ENCODE measurements at regions not wholly inside any gene's neighbourhood (a gene's known extent, or its start where the extent isn't known, plus 50 kb on each side); places are given as distances from the start of the nearest gene placed in this dataset.

- no peak overlapping the region for H3K27ac Mint-ChIP-seq
- no peak overlapping the region for H3K4me3 Mint-ChIP-seq
- no peaks in the 10 kb centered on the region for H3K27me3 Mint-ChIP-seq (ENCODE audit: low read depth)
- ATAC-seq (no peak), DNase-seq (no peak)
- ChIA-PET CTCF (no interaction called here), POLR2A (interaction anchor here (0.5 kb wide), 1 partner anchor 1696 kb away, joined by 3 read pairs; no protein-coding TSS in a partner anchor)
- no peaks in the 10 kb centered on the region for H3K4me1 Mint-ChIP-seq (ENCODE audit: low read depth)
- peaks cover 11% of the 10 kb centered on the region for H3K9me3 Mint-ChIP-seq (ENCODE audit: insufficient read depth)
- H3K36me3 Mint-ChIP-seq (ENCODE audit: low read depth), result no peaks in the 10 kb centered on the region
Observed at GRCh38 chr1:187168297-187168696, 339.5 kb downstream of the PLA2G4A start.

- POLR2A ChIA-PET, result no interaction called here
Observed at GRCh38 chr1:187185389-187185788, 356.6 kb downstream of the PLA2G4A start.

GRCh38 chr1:187197685-187198084 lies 368.9 kb downstream of the PLA2G4A start:
- ATAC-seq, result no peak

More at GRCh38 chr1:187185389-187185788, 356.6 kb downstream of the PLA2G4A start:
- H3K27me3 Mint-ChIP-seq (ENCODE audit: low read depth), result no peaks in the 10 kb centered on the region
- H3K4me1 Mint-ChIP-seq (ENCODE audit: low read depth), result no peaks in the 10 kb centered on the region
- ATAC-seq, result no peak
- CTCF ChIA-PET, result no interaction called here
- DNase-seq, result no peak
- H3K27ac Mint-ChIP-seq, result no peak overlapping the region
- H3K4me3 Mint-ChIP-seq, result no peak overlapping the region
- H3K36me3 Mint-ChIP-seq (ENCODE audit: low read depth), result no peaks in the 10 kb centered on the region
- H3K9me3 Mint-ChIP-seq (ENCODE audit: insufficient read depth), result peaks cover 19% of the 10 kb centered on the region

GRCh38 chr1:187203257-187203656 lies 374.5 kb downstream of the PLA2G4A start:
- H3K9me3 Mint-ChIP-seq (ENCODE audit: insufficient read depth), result no peaks in the 10 kb centered on the region
- no peak for ATAC-seq
- CTCF ChIA-PET, result no interaction called here

More at GRCh38 chr1:187197685-187198084, 368.9 kb downstream of the PLA2G4A start:
- Mint-ChIP-seq H3K9me3 (ENCODE audit: insufficient read depth) (peaks cover 5% of the 10 kb centered on the region), H3K27ac (no peak overlapping the region), H3K4me1 (ENCODE audit: low read depth) (no peaks in the 10 kb centered on the region), H3K27me3 (ENCODE audit: low read depth) (no peaks in the 10 kb centered on the region), H3K36me3 (ENCODE audit: low read depth) (no peaks in the 10 kb centered on the region), H3K4me3 (no peak overlapping the region)
- ChIA-PET POLR2A (no interaction called here), CTCF (no interaction called here)
- DNase-seq, result no peak

GRCh38 chr1:187212377-187212776 lies 383.6 kb downstream of the PLA2G4A start:
- no peak for DNase-seq
- Mint-ChIP-seq H3K9me3 (ENCODE audit: insufficient read depth) (peaks cover 6% of the 10 kb centered on the region), H3K36me3 (ENCODE audit: low read depth) (no peaks in the 10 kb centered on the region), H3K4me1 (ENCODE audit: low read depth) (no peaks in the 10 kb centered on the region), H3K27me3 (ENCODE audit: low read depth) (no peaks in the 10 kb centered on the region), H3K27ac (no peak overlapping the region), H3K4me3 (no peak overlapping the region)
- ChIA-PET CTCF (no interaction called here), POLR2A (no interaction called here)
- no peak for ATAC-seq

More at GRCh38 chr1:187203257-187203656, 374.5 kb downstream of the PLA2G4A start:
- POLR2A ChIA-PET, result no interaction called here
- Mint-ChIP-seq H3K36me3 (ENCODE audit: low read depth) (no peaks in the 10 kb centered on the region), H3K4me3 (no peak overlapping the region), H3K27me3 (ENCODE audit: low read depth) (no peaks in the 10 kb centered on the region), H3K27ac (no peak overlapping the region), H3K4me1 (ENCODE audit: low read depth) (no peaks in the 10 kb centered on the region)
- no peak for DNase-seq

- Mint-ChIP-seq H3K36me3 (ENCODE audit: low read depth) (no peaks in the 10 kb centered on the region), H3K9me3 (ENCODE audit: insufficient read depth) (no peaks in the 10 kb centered on the region), H3K4me3 (no peak overlapping the region), H3K4me1 (ENCODE audit: low read depth) (no peaks in the 10 kb centered on the region), H3K27ac (no peak overlapping the region), H3K27me3 (ENCODE audit: low read depth) (no peaks in the 10 kb centered on the region)
- ChIA-PET POLR2A (no interaction called here), CTCF (no interaction called here)
- no peak for ATAC-seq
- no peak for DNase-seq
Observed at GRCh38 chr1:187226396-187226795, 397.6 kb downstream of the PLA2G4A start.

- ATAC-seq, result no peak
- Mint-ChIP-seq H3K27me3 (ENCODE audit: low read depth) (no peaks in the 10 kb centered on the region), H3K36me3 (ENCODE audit: low read depth) (no peaks in the 10 kb centered on the region), H3K4me3 (no peak overlapping the region), H3K9me3 (ENCODE audit: insufficient read depth) (no peaks in the 10 kb centered on the region), H3K27ac (no peak overlapping the region), H3K4me1 (ENCODE audit: low read depth) (no peaks in the 10 kb centered on the region)
- ChIA-PET POLR2A (no interaction called here), CTCF (no interaction called here)
- no peak for DNase-seq
Observed at GRCh38 chr1:187228790-187229189, 400.0 kb downstream of the PLA2G4A start.

- Mint-ChIP-seq H3K9me3 (ENCODE audit: insufficient read depth) (no peaks in the 10 kb centered on the region), H3K36me3 (ENCODE audit: low read depth) (no peaks in the 10 kb centered on the region), H3K27ac (no peak overlapping the region), H3K4me3 (no peak overlapping the region), H3K27me3 (ENCODE audit: low read depth) (no peaks in the 10 kb centered on the region), H3K4me1 (ENCODE audit: low read depth) (no peaks in the 10 kb centered on the region)
- ChIA-PET POLR2A (no interaction called here), CTCF (no interaction called here)
- no peak for ATAC-seq
- no peak for DNase-seq
Observed at GRCh38 chr1:187229496-187229895, 400.7 kb downstream of the PLA2G4A start.

- Mint-ChIP-seq H3K36me3 (ENCODE audit: low read depth) (no peaks in the 10 kb centered on the region), H3K27ac (no peak overlapping the region), H3K9me3 (ENCODE audit: insufficient read depth) (no peaks in the 10 kb centered on the region), H3K4me3 (no peak overlapping the region), H3K27me3 (ENCODE audit: low read depth) (no peaks in the 10 kb centered on the region), H3K4me1 (ENCODE audit: low read depth) (no peaks in the 10 kb centered on the region)
- POLR2A ChIA-PET, result no interaction called here
- CTCF ChIA-PET, result no interaction called here
- ATAC-seq, result no peak
- DNase-seq, result no peak
Observed at GRCh38 chr1:187234706-187235105, 406.0 kb downstream of the PLA2G4A start.

GRCh38 chr1:187236199-187236598 lies 407.4 kb downstream of the PLA2G4A start:
- DNase-seq, result no peak
- Mint-ChIP-seq H3K4me3 (no peak overlapping the region), H3K9me3 (ENCODE audit: insufficient read depth) (no peaks in the 10 kb centered on the region), H3K36me3 (ENCODE audit: low read depth) (no peaks in the 10 kb centered on the region), H3K27me3 (ENCODE audit: low read depth) (no peaks in the 10 kb centered on the region), H3K4me1 (ENCODE audit: low read depth) (no peaks in the 10 kb centered on the region), H3K27ac (no peak overlapping the region)
- ChIA-PET POLR2A (no interaction called here), CTCF (no interaction called here)
- ATAC-seq, result no peak

GRCh38 chr1:187236676-187237075 lies 407.9 kb downstream of the PLA2G4A start:
- H3K27ac Mint-ChIP-seq, result no peak overlapping the region

GRCh38 chr1:187237542-187237941 lies 408.8 kb downstream of the PLA2G4A start:
- CTCF ChIA-PET, result no interaction called here
- no peaks in the 10 kb centered on the region for H3K4me1 Mint-ChIP-seq (ENCODE audit: low read depth)

More at GRCh38 chr1:187236676-187237075, 407.9 kb downstream of the PLA2G4A start:
- H3K36me3 Mint-ChIP-seq (ENCODE audit: low read depth), result no peaks in the 10 kb centered on the region
- no peaks in the 10 kb centered on the region for H3K27me3 Mint-ChIP-seq (ENCODE audit: low read depth)
- H3K9me3 Mint-ChIP-seq (ENCODE audit: insufficient read depth), result no peaks in the 10 kb centered on the region
- DNase-seq (no peak), ATAC-seq (no peak)
- H3K4me3 Mint-ChIP-seq, result no peak overlapping the region
- ChIA-PET CTCF (no interaction called here), POLR2A (no interaction called here)
- H3K4me1 Mint-ChIP-seq (ENCODE audit: low read depth), result no peaks in the 10 kb centered on the region

GRCh38 chr1:187241971-187242370 lies 413.2 kb downstream of the PLA2G4A start:
- ATAC-seq, result no peak

More at GRCh38 chr1:187237542-187237941, 408.8 kb downstream of the PLA2G4A start:
- no peaks in the 10 kb centered on the region for H3K9me3 Mint-ChIP-seq (ENCODE audit: insufficient read depth)
- POLR2A ChIA-PET, result no interaction called here
- ATAC-seq (no peak), DNase-seq (no peak)
- H3K27me3 Mint-ChIP-seq (ENCODE audit: low read depth), result no peaks in the 10 kb centered on the region
- no peak overlapping the region for H3K27ac Mint-ChIP-seq
- no peaks in the 10 kb centered on the region for H3K36me3 Mint-ChIP-seq (ENCODE audit: low read depth)
- H3K4me3 Mint-ChIP-seq, result no peak overlapping the region

More at GRCh38 chr1:187241971-187242370, 413.2 kb downstream of the PLA2G4A start:
- Mint-ChIP-seq H3K27ac (no peak overlapping the region), H3K36me3 (ENCODE audit: low read depth) (no peaks in the 10 kb centered on the region), H3K4me1 (ENCODE audit: low read depth) (no peaks in the 10 kb centered on the region), H3K4me3 (no peak overlapping the region), H3K27me3 (ENCODE audit: low read depth) (no peaks in the 10 kb centered on the region), H3K9me3 (ENCODE audit: insufficient read depth) (no peaks in the 10 kb centered on the region)
- ChIA-PET CTCF (no interaction called here), POLR2A (no interaction called here)
- no peak for DNase-seq
